IPS-15b (cell line): ENCODE measurements at regions not wholly inside any gene's neighbourhood (a gene's known extent, or its start where the extent isn't known, plus 50 kb on each side); places are given as distances from the start of the nearest gene placed in this dataset.

ENCODE experiments used
- H3K27me3 ChIP-seq: one replicate; pipeline ENCODE4 v1.6.1; 2013; ENCODE audit warnings: low read length; ENCODE audit not compliant: control insufficient read depth, insufficient read depth
- H3K36me3 ChIP-seq: one replicate; pipeline ENCODE4 v1.6.1; 2013; ENCODE audit warnings: low read length; ENCODE audit not compliant: control insufficient read depth, insufficient read depth
- H3K4me1 ChIP-seq: one replicate; pipeline ENCODE4 v1.6.1; 2013; ENCODE audit warnings: mild to moderate bottlenecking, low read length; ENCODE audit not compliant: control insufficient read depth, insufficient read depth
- H3K4me3 ChIP-seq: one replicate; pipeline ENCODE4 v1.5.1; 2013; ENCODE audit warnings: low read depth, low read length
- H3K9ac ChIP-seq: one replicate; pipeline ENCODE4 v1.6.1; 2013; ENCODE audit warnings: low read depth, mild to moderate bottlenecking, low read length
- H3K9me3 ChIP-seq: one replicate; pipeline ENCODE4 v1.6.1; 2013; ENCODE audit warnings: mild to moderate bottlenecking, low read length; ENCODE audit not compliant: control insufficient read depth, insufficient read depth

GRCh38 chr1:55750628-55750995 lies 535.4 kb upstream of the USP24 start:
- no peaks in the 10 kb centered on the region for H3K27me3 ChIP-seq
- no peak overlapping the region for H3K4me3 ChIP-seq
- no peaks in the 10 kb centered on the region for H3K36me3 ChIP-seq
- no peaks in the 10 kb centered on the region for H3K9me3 ChIP-seq
- H3K9ac ChIP-seq = no peak overlapping the region
- no peaks in the 10 kb centered on the region for H3K4me1 ChIP-seq

DNA sequence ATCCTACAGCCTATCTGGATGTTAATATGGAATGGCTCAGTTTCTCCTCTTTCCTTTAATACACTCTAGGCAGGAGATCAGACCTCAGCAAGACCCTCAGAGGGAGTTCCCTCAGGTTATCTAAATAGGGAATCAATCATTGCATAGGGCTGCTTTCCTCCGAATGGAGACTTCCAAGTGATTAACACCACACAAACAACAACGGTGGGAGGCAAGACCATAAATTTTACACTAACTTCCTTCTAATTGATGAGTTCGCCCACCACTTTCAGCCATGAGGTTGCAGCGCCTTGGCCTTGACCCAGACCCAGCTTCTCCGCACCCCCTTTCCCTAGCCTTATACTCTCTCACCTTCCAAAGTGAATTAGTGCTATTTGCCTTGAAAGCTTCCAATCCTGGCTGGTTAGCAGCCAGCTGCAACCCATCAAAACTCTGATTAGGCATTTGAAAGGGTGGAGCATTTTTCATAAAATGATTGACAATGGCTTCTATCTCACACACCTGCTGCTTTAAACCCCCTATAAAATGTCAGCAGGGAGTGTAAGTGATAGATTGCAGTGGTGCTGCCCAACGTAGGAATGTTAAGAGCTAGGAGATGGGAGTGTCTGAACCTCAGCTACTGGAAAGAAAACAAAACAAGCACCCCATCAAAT lies 534.9 kb upstream of the USP24 start:
- no peaks in the 10 kb centered on the region for H3K4me1 ChIP-seq
- no peak overlapping the region for H3K4me3 ChIP-seq
- H3K9me3 ChIP-seq = no peaks in the 10 kb centered on the region
- H3K36me3 ChIP-seq = no peaks in the 10 kb centered on the region
- H3K27me3 ChIP-seq = no peaks in the 10 kb centered on the region
- no peak overlapping the region for H3K9ac ChIP-seq

- Histone ChIP-seq H3K36me3 (no peaks in the 10 kb centered on the region), H3K9ac (no peak overlapping the region), H3K4me1 (no peaks in the 10 kb centered on the region), H3K27me3 (no peaks in the 10 kb centered on the region), H3K4me3 (no peak overlapping the region), H3K9me3 (no peaks in the 10 kb centered on the region)
Measured at GRCh38 chr1:55747408-55747841, 532.3 kb upstream of the USP24 start.

DNA sequence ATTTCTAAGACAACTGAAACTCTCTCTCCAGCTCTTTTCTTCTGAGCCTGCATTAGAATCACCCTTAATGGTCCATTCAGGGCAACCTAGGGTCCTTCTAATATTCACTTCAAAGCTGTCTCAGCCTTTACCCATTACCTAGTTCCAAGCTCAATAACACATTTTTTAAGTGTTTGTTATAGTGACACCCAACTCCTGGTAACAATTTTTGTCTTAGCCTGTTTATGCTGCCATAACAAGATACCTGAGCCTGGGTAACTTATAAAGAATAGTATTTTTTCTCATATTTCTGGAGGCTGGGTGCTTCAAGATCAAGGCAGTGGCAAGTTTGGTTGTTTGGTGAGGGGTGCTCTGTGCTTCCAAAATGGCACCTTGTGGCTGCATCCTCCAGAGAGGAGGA lies 531.5 kb upstream of the USP24 start:
- H3K4me3 ChIP-seq = no peak overlapping the region
- no peaks in the 10 kb centered on the region for H3K9me3 ChIP-seq
- no peak overlapping the region for H3K9ac ChIP-seq
- no peaks in the 10 kb centered on the region for H3K4me1 ChIP-seq
- H3K27me3 ChIP-seq = no peaks in the 10 kb centered on the region
- no peaks in the 10 kb centered on the region for H3K36me3 ChIP-seq

- Histone ChIP-seq H3K36me3 (no peaks in the 10 kb centered on the region), H3K4me1 (no peaks in the 10 kb centered on the region), H3K9me3 (no peaks in the 10 kb centered on the region), H3K4me3 (no peak overlapping the region), H3K27me3 (no peaks in the 10 kb centered on the region), H3K9ac (no peak overlapping the region)
Measured at GRCh38 chr1:55741516-55741915, 526.4 kb upstream of the USP24 start.

DNA sequence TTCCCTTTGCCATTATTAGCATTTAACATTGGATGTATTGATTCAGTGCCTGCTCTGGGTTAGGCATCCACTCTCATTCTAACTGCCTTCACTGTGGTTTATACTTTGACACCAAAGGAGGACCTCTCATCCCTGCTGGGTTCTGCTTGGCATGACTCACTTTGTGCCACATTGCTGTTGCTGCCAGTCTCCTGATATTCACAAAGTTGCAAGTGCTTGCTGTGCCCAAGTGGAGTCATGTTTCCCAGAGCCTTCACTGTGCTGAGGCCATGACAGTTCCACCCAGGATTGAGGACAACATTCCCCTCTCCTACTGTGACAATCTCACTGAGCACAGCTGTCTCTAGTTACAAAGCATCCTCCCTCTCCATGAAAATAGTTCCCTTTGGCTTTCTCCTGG lies 519.9 kb upstream of the USP24 start:
- H3K4me3 ChIP-seq = no peak overlapping the region
- H3K36me3 ChIP-seq = no peaks in the 10 kb centered on the region
- H3K4me1 ChIP-seq = no peaks in the 10 kb centered on the region
- H3K27me3 ChIP-seq = no peaks in the 10 kb centered on the region
- H3K9me3 ChIP-seq = no peaks in the 10 kb centered on the region
- no peak overlapping the region for H3K9ac ChIP-seq

- Histone ChIP-seq H3K9me3 (no peaks in the 10 kb centered on the region), H3K36me3 (no peaks in the 10 kb centered on the region), H3K4me3 (no peak overlapping the region), H3K4me1 (no peaks in the 10 kb centered on the region), H3K9ac (no peak overlapping the region), H3K27me3 (no peaks in the 10 kb centered on the region)
Measured at GRCh38 chr1:55726994-55727393, 511.8 kb upstream of the USP24 start.

- Histone ChIP-seq H3K4me3 (no peak overlapping the region), H3K9ac (no peak overlapping the region), H3K36me3 (no peaks in the 10 kb centered on the region), H3K27me3 (no peaks in the 10 kb centered on the region), H3K9me3 (no peaks in the 10 kb centered on the region), H3K4me1 (peaks cover 3% of the 10 kb centered on the region)
Measured at GRCh38 chr1:55725378-55725777, 510.2 kb upstream of the USP24 start.

- no peaks in the 10 kb centered on the region for H3K27me3 ChIP-seq
- no peaks in the 10 kb centered on the region for H3K36me3 ChIP-seq
- no peaks in the 10 kb centered on the region for H3K9me3 ChIP-seq
- peaks cover 7% of the 10 kb centered on the region for H3K4me1 ChIP-seq
- H3K9ac ChIP-seq = no peak overlapping the region
- H3K4me3 ChIP-seq = no peak overlapping the region
Measured at GRCh38 chr1:55724551-55725325, 509.6 kb upstream of the USP24 start.

GRCh38 chr1:55723001-55723400 lies 507.8 kb upstream of the USP24 start:
- Histone ChIP-seq H3K9ac (no peak overlapping the region), H3K9me3 (no peaks in the 10 kb centered on the region), H3K36me3 (no peaks in the 10 kb centered on the region), H3K4me1 (peaks cover 21% of the 10 kb centered on the region), H3K4me3 (no peak overlapping the region), H3K27me3 (no peaks in the 10 kb centered on the region)

GRCh38 chr1:55720261-55720660 lies 505.1 kb upstream of the USP24 start:
- no peaks in the 10 kb centered on the region for H3K36me3 ChIP-seq
- no peak overlapping the region for H3K9ac ChIP-seq
- no peaks in the 10 kb centered on the region for H3K9me3 ChIP-seq
- no peak overlapping the region for H3K4me3 ChIP-seq
- H3K4me1 ChIP-seq = peaks cover 21% of the 10 kb centered on the region
- no peaks in the 10 kb centered on the region for H3K27me3 ChIP-seq
